Central memory CD8-positive, alpha-beta T cell (primary cell): ENCODE measurements at regions not wholly inside any gene's neighbourhood (a gene's known extent, or its start where the extent isn't known, plus 50 kb on each side); places are given as distances from the start of the nearest gene placed in this dataset.

Experiments used
- ATAC-seq: fragments of 150-1000 bp; cut with Tn5 transposase; replicated peaks from 2 replicates; pipeline ENCODE4 v1.10.0; 2022; ENCODE audit warnings: mild to moderate bottlenecking, moderate FRiP score, moderate number of reproducible peaks; ENCODE audit not compliant: poor library complexity, severe bottlenecking; ENCODE audit errors: extremely low read depth
- DNase-seq, 2 donors: peaks; one replicate each; pipeline ENCODE4 v3.0.0; 2021; ENCODE audit warnings: low spot score in 2 of 2
- H3K27ac Mint-ChIP-seq: one replicate; pipeline ENCODE4 v1.8.0; 2022; ENCODE audit warnings: low read depth, mild to moderate bottlenecking, moderate library complexity, mixed read lengths
- H3K27me3 Mint-ChIP-seq: one replicate; pipeline ENCODE4 v1.8.0; 2022; ENCODE audit warnings: mixed read lengths
- H3K36me3 Mint-ChIP-seq: one replicate; pipeline ENCODE4 v1.8.0; 2022; ENCODE audit warnings: mild to moderate bottlenecking, moderate library complexity, mixed read lengths; ENCODE audit not compliant: insufficient read depth
- H3K4me1 Mint-ChIP-seq: one replicate; pipeline ENCODE4 v1.8.0; 2022; ENCODE audit warnings: mixed read lengths
- H3K4me3 Mint-ChIP-seq: one replicate; pipeline ENCODE4 v1.8.0; 2022; ENCODE audit warnings: mild to moderate bottlenecking, moderate library complexity, mixed read lengths
- H3K9me3 Mint-ChIP-seq: one replicate; pipeline ENCODE4 v1.8.0; 2022; ENCODE audit warnings: mixed read lengths

- Mint-ChIP-seq H3K4me3 (no peak overlapping the region), H3K27ac (no peak overlapping the region)
Measured at GRCh38 chr6:119449331-119450156, 100.0 kb upstream of the MAN1A1 start.

GRCh38 chr6:119447921-119448320 is 98.4 kb upstream of the MAN1A1 start:
- DNase-seq (no peak), ATAC-seq (no peak)
- Mint-ChIP-seq H3K27ac (no peak overlapping the region), H3K4me1 (no peaks in the 10 kb centered on the region), H3K36me3 (no peaks in the 10 kb centered on the region), H3K27me3 (peaks cover 10% of the 10 kb centered on the region), H3K9me3 (no peaks in the 10 kb centered on the region), H3K4me3 (no peak overlapping the region)

More at GRCh38 chr6:119449331-119450156, 100.0 kb upstream of the MAN1A1 start:
- H3K9me3 Mint-ChIP-seq: no peaks in the 10 kb centered on the region
- H3K4me1 Mint-ChIP-seq: no peaks in the 10 kb centered on the region
- peaks cover 10% of the 10 kb centered on the region for H3K27me3 Mint-ChIP-seq
- no peaks in the 10 kb centered on the region for H3K36me3 Mint-ChIP-seq
- no peak for ATAC-seq
- DNase-seq: no peak

GRCh38 chr6:119446609-119447008 is 97.0 kb upstream of the MAN1A1 start:
- Mint-ChIP-seq H3K4me3 (no peak overlapping the region), H3K4me1 (no peaks in the 10 kb centered on the region), H3K36me3 (no peaks in the 10 kb centered on the region), H3K27me3 (peaks cover 10% of the 10 kb centered on the region), H3K27ac (no peak overlapping the region), H3K9me3 (no peaks in the 10 kb centered on the region)
- DNase-seq: no peak
- ATAC-seq: no peak

- H3K4me3 Mint-ChIP-seq: no peak overlapping the region
- H3K27me3 Mint-ChIP-seq: peaks cover 8% of the 10 kb centered on the region
- no peak overlapping the region for H3K27ac Mint-ChIP-seq
- DNase-seq: no peak
- no peaks in the 10 kb centered on the region for H3K9me3 Mint-ChIP-seq
- no peaks in the 10 kb centered on the region for H3K36me3 Mint-ChIP-seq
- no peak for ATAC-seq
- no peaks in the 10 kb centered on the region for H3K4me1 Mint-ChIP-seq
Measured at GRCh38 chr6:119446115-119446554, 96.6 kb upstream of the MAN1A1 start.

GRCh38 chr6:119445666-119446065 is 96.1 kb upstream of the MAN1A1 start:
- H3K4me1 Mint-ChIP-seq: no peaks in the 10 kb centered on the region
- DNase-seq: no peak
- H3K27me3 Mint-ChIP-seq: peaks cover 3% of the 10 kb centered on the region
- ATAC-seq: no peak
- H3K4me3 Mint-ChIP-seq: no peak overlapping the region
- no peaks in the 10 kb centered on the region for H3K36me3 Mint-ChIP-seq
- no peak overlapping the region for H3K27ac Mint-ChIP-seq
- no peaks in the 10 kb centered on the region for H3K9me3 Mint-ChIP-seq

DNA sequence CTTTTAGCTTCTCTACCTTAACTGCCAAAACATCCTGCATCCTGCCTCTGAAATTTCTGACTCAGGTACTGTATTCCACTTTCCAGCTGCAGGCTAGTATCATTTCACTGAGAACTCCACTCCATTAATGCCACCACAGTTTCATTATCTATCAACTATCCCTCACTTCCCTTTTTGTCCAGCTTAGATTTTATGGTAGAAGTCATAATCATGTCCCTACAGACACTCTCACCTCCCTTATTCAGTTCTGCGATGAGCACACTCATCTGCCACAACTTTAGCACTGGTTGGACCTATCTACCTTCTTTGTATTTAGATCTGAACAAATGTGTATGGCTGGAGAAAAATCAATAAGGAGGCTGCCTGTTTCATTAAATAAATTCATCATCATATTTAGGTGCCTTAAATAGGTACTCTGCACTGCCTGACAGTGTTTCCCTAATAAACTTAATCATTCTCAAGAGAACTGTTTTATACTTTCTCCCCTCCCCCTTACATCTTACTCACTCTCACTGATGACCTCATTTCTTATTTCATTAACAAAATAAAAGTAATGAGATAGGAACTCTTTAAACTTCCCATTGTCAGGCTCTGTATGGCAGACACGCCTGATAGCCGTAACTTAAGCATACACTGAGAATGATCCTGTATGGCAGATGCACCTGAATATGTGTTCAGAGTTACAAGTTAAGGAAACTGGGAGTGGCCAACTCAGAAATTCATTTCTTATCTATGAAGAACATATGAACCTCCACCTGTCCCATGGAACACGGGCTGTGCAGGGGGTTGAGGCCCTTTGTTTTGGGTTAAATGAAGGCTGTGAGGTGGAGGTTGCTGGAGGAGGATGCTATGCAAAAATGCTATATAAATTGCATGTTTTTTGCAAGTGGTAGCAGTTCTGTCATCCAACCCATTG is 95.3 kb upstream of the MAN1A1 start:
- no peak for ATAC-seq
- Mint-ChIP-seq H3K9me3 (no peaks in the 10 kb centered on the region), H3K27ac (no peak overlapping the region), H3K4me1 (no peaks in the 10 kb centered on the region), H3K27me3 (no peaks in the 10 kb centered on the region), H3K4me3 (no peak overlapping the region), H3K36me3 (no peaks in the 10 kb centered on the region)
- DNase-seq: no peak

- Mint-ChIP-seq H3K4me1 (no peaks in the 10 kb centered on the region), H3K4me3 (no peak overlapping the region), H3K27ac (no peak overlapping the region), H3K9me3 (no peaks in the 10 kb centered on the region), H3K36me3 (no peaks in the 10 kb centered on the region), H3K27me3 (no peaks in the 10 kb centered on the region)
- DNase-seq (no peak), ATAC-seq (no peak)
Measured at GRCh38 chr6:119443993-119444641, 94.6 kb upstream of the MAN1A1 start.

DNA sequence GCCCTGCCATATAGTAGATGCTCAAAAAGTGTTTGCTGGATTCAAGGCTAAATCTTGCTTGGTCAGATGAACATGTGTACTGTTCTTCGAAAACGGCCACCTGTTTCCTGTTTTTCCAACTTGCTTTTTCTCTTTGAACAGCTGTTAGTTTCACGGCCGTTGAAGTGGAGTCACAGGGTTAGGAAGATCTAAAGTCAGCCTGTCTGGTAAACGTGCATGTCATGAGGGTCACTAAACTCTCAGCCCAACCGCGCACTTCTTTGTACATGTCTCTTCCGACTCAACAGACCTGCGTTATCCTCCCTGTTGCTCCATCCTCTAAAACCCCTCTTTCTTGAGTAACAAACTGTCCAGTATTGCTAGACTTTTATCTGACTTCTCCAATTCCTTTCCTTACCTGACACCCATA is 93.2 kb upstream of the MAN1A1 start:
- Mint-ChIP-seq H3K36me3 (no peaks in the 10 kb centered on the region), H3K4me3 (no peak overlapping the region), H3K4me1 (no peaks in the 10 kb centered on the region), H3K27me3 (no peaks in the 10 kb centered on the region), H3K27ac (no peak overlapping the region), H3K9me3 (no peaks in the 10 kb centered on the region)
- no peak for DNase-seq
- no peak for ATAC-seq

- Mint-ChIP-seq H3K27ac (no peak overlapping the region), H3K4me3 (no peak overlapping the region), H3K27me3 (no peaks in the 10 kb centered on the region), H3K4me1 (no peaks in the 10 kb centered on the region), H3K9me3 (no peaks in the 10 kb centered on the region), H3K36me3 (no peaks in the 10 kb centered on the region)
- DNase-seq (no peak), ATAC-seq (no peak)
Measured at GRCh38 chr6:119440953-119441352, 91.4 kb upstream of the MAN1A1 start.

DNA sequence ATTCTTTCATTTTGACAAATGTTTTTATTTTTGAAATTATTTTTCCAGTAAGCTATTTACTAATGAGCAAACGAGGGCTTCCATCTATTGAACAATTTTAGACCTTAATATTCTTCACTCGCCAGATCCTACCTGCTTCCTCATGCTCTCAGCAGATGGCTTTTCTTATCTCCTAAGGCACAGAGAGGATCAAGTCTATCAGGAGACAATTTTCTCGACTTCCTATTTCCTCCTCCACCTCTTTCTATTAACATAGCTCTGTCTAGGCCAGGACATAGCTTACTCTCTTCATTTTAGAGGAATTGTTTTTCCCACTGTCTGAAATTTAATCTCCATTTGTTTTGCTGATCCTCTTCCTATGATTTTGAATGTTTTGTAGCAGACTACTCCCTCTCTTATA is 87.0 kb upstream of the MAN1A1 start:
- H3K4me1 Mint-ChIP-seq: no peaks in the 10 kb centered on the region
- H3K27ac Mint-ChIP-seq: no peak overlapping the region
- H3K9me3 Mint-ChIP-seq: no peaks in the 10 kb centered on the region
- H3K27me3 Mint-ChIP-seq: no peaks in the 10 kb centered on the region
- no peak for DNase-seq
- H3K36me3 Mint-ChIP-seq: no peaks in the 10 kb centered on the region
- no peak for ATAC-seq
- H3K4me3 Mint-ChIP-seq: no peak overlapping the region

DNA sequence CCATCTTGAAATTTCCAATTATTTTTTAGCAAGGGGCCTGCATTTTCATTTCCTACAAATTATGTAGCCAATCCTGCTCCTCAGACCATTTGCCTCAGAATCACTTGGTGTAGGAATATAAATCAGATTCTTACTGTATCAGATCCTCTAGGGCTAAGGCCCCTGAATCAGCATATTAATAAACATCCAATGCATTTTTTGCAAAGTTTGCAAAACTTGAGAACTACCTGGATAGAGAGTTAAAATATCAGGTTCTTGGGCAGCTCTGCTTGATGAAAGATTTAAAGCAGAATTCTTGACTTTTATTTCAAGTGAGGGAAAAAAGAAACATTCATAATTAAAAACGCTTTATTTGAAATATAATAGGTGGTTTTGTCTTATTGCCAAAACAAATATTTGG is 82.2 kb upstream of the MAN1A1 start:
- no peak overlapping the region for H3K4me3 Mint-ChIP-seq
- H3K27ac Mint-ChIP-seq: no peak overlapping the region
- H3K4me1 Mint-ChIP-seq: no peaks in the 10 kb centered on the region
- no peaks in the 10 kb centered on the region for H3K36me3 Mint-ChIP-seq
- no peaks in the 10 kb centered on the region for H3K9me3 Mint-ChIP-seq
- no peak for DNase-seq
- H3K27me3 Mint-ChIP-seq: no peaks in the 10 kb centered on the region
- ATAC-seq: no peak

- Mint-ChIP-seq H3K4me1 (no peaks in the 10 kb centered on the region), H3K27me3 (no peaks in the 10 kb centered on the region), H3K4me3 (no peak overlapping the region), H3K27ac (no peak overlapping the region), H3K36me3 (no peaks in the 10 kb centered on the region), H3K9me3 (no peaks in the 10 kb centered on the region)
- DNase-seq (no peak), ATAC-seq (no peak)
Measured at GRCh38 chr6:119430805-119431204, 81.2 kb upstream of the MAN1A1 start.
